ENCODE measurements at regions not wholly inside any gene's neighbourhood (a gene's known extent, or its start where the extent isn't known, plus 50 kb on each side); places are given as distances from the start of the nearest gene placed in this dataset.

DNA sequence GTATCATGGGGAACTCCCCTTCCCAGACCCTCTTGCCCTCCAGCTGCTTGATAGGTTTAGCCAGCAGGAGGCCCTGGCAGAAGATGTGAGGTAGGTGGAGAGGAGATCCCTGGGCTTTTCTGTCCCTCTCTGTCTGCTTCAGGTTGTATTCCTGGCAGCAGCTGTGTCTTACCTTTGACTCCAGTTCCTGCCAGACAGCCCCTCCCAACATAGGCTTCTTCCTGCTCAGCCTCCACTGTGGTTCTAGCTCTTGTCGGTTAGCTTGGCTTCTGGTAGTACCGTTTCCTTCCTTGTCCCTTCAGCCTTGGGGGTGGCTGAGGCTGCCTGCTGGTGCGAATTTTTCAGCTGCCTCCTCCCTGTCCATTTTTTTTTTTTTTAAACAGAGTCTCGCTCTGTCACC is 215.7 kb upstream of the CRY1 start:
- TF ChIP-seq EP300 (IDR thresholded peaks at IDR 0.05) (no peak), POLR2AphosphoS5 (IDR thresholded peaks at IDR 0.05) (no peak), POLR2A (IDR thresholded peaks at IDR 0.05) (no peak)
- TF ChIP-seq, protein P1, sequence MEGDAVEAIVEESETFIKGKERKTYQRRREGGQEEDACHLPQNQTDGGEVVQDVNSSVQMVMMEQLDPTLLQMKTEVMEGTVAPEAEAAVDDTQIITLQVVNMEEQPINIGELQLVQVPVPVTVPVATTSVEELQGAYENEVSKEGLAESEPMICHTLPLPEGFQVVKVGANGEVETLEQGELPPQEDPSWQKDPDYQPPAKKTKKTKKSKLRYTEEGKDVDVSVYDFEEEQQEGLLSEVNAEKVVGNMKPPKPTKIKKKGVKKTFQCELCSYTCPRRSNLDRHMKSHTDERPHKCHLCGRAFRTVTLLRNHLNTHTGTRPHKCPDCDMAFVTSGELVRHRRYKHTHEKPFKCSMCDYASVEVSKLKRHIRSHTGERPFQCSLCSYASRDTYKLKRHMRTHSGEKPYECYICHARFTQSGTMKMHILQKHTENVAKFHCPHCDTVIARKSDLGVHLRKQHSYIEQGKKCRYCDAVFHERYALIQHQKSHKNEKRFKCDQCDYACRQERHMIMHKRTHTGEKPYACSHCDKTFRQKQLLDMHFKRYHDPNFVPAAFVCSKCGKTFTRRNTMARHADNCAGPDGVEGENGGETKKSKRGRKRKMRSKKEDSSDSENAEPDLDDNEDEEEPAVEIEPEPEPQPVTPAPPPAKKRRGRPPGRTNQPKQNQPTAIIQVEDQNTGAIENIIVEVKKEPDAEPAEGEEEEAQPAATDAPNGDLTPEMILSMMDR (IDR thresholded peaks at IDR 0.05) = no peak
